K562 (cell line): ENCODE measurements at regions not wholly inside any gene's neighbourhood (a gene's known extent, or its start where the extent isn't known, plus 50 kb on each side); places are given as distances from the start of the nearest gene placed in this dataset.

Experiments
- ATAC-seq: fragments of 200-7000 bp; cut with Tn5 transposase; 3 replicates; pipeline ENCODE4 v1.9.1; 2020; ENCODE audit warnings: moderate library complexity
- BruUV-seq: library from RNA; stranded (reverse); fragments of 400-500 nt; replicated peaks from 2 replicates; lab custom pipeline; 2021; lab: Mats Ljungman, UMichigan
- CTCF ChIA-PET: fragments of 300-600 bp; formaldehyde crosslinking; extraction: SDS; loops from one replicate; lab custom pipeline; 2021; ENCODE audit warnings: low intra/inter-chr PET ratio; lab: Yijun Ruan, JAX
- POLR2A ChIA-PET: fragments of 300-600, 350-650 bp; sonication (Branson Sonifier 250); formaldehyde crosslinking; extraction: SDS; loops from one replicate; lab custom pipeline; 2021; ENCODE audit warnings: antibody characterized with exemption, inconsistent platforms; lab: Yijun Ruan, JAX
- DNase-seq, 4 experiments: peaks; one replicate each; pipeline versions ENCODE4 v3.0.0 to v3.0.0-alpha.2; 2011 to 2018; ENCODE audit warnings: low spot score in 3 of 4, mixed read lengths in 3 of 4; ENCODE audit errors: extremely low read depth in 1 of 4
- FAIRE-seq: peaks from 2 replicates; lab custom pipeline; 2011; peaks lifted over from hg19 to GRCh38; lab: Jason Lieb, UNC
- H2AFZ ChIP-seq: 2 replicates; pipeline ENCODE4 v1.6.0; 2011; ENCODE audit warnings: low read depth, low read length, control low read depth, inconsistent platforms
- H3K27ac ChIP-seq: fragments of 200-600 bp; 3 replicates; pipeline ENCODE4 v1.8.0; 2011; ENCODE audit warnings: low read depth, mild to moderate bottlenecking, control low read depth, inconsistent platforms, low read length, moderate library complexity, mixed read lengths; ENCODE audit errors: extremely low read depth
- H3K27me3 ChIP-seq, 2 experiments: fragments of 300-600 bp in 1 of 2; 2 replicates in 1 of 2; 3 replicates in 1 of 2; pipeline versions ENCODE4 v1.6.0 to v1.8.0; 2011; ENCODE audit warnings: inconsistent platforms in 2 of 2, low read length in 2 of 2, mild to moderate bottlenecking in 1 of 2, mixed read lengths in 1 of 2, moderate library complexity in 1 of 2; ENCODE audit not compliant: control insufficient read depth in 2 of 2, insufficient read depth in 2 of 2
- H3K36me3 ChIP-seq: fragments of 300-600 bp; 3 replicates; pipeline ENCODE4 v1.8.0; 2011; ENCODE audit warnings: mild to moderate bottlenecking, low read length, inconsistent platforms; ENCODE audit not compliant: control insufficient read depth, insufficient read depth
- H3K4me1 ChIP-seq, 2 experiments: fragments of 200-600 bp in 1 of 2; replicated peaks in 1 of 2; 2 replicates in 1 of 2; 3 replicates in 1 of 2; pipeline versions ENCODE4 v1.5.1 to v1.8.0; 2011; ENCODE audit warnings: inconsistent platforms in 2 of 2, low read length in 2 of 2, mild to moderate bottlenecking in 1 of 2, mixed read lengths in 1 of 2, moderate library complexity in 1 of 2; ENCODE audit not compliant: control insufficient read depth in 2 of 2, insufficient read depth in 2 of 2
- H3K4me2 ChIP-seq: 2 replicates; pipeline ENCODE4 v1.6.1; 2011; ENCODE audit warnings: low read length, control low read depth, inconsistent platforms, mixed read lengths; ENCODE audit not compliant: insufficient read depth
- H3K4me3 ChIP-seq: fragments of 200-600 bp; sonication (generic), shearing (Covaris generic); 2 replicates; pipeline ENCODE4 v1.5.1; 2016; ENCODE audit warnings: control low read depth, inconsistent platforms
- H3K79me2 ChIP-seq: fragments of 200-600 bp; 3 replicates; pipeline ENCODE4 v1.8.0; 2011; ENCODE audit warnings: low read length, inconsistent platforms; ENCODE audit not compliant: control insufficient read depth, insufficient read depth
- H3K9ac ChIP-seq, 2 experiments: 2 replicates each; pipeline versions ENCODE4 v1.6.0 to v1.6.1; 2011; ENCODE audit warnings: low read depth in 2 of 2, low read length in 2 of 2, control low read depth in 1 of 2, inconsistent platforms in 1 of 2, mild to moderate bottlenecking in 1 of 2, mixed read lengths in 1 of 2; ENCODE audit not compliant: insufficient read depth in 1 of 2
- H3K9me1 ChIP-seq: one replicate; pipeline ENCODE4 v1.6.0; 2011; ENCODE audit warnings: inconsistent platforms, mild to moderate bottlenecking, low read length, moderate library complexity; ENCODE audit not compliant: control insufficient read depth, insufficient read depth
- H3K9me3 ChIP-seq: replicated peaks from 2 replicates; pipeline ENCODE4 v1.5.1; 2011; ENCODE audit warnings: low read depth, low read length, inconsistent platforms; ENCODE audit not compliant: control insufficient read depth, insufficient read depth
- H4K20me1 ChIP-seq: replicated peaks from 2 replicates; pipeline ENCODE4 v1.6.1; 2011; ENCODE audit warnings: low read length, inconsistent platforms, mixed read lengths; ENCODE audit not compliant: control insufficient read depth, insufficient read depth
- CXXC5 ChIP-seq: fragments of 250-450 bp; sonication (Bioruptor Pico); IDR thresholded peaks from 2 replicates; pipeline ENCODE4 v1.8.0; 2022; ENCODE audit warnings: inconsistent platforms, mild to moderate bottlenecking, moderate library complexity
- EHMT2 ChIP-seq: fragments of 450-650 bp; IDR thresholded peaks from 2 replicates; pipeline ENCODE4 v1.6.1; 2018; ENCODE audit warnings: antibody characterized with exemption
- GTF2E2 ChIP-seq: fragments of 200-800 bp; sonication (Bioruptor generic); IDR thresholded peaks from 2 replicates; pipeline ENCODE4 v1.6.1; 2016; ENCODE audit warnings: missing genetic modification characterization, missing compliant biosample characterization
- HMBOX1 ChIP-seq: sonication (generic); IDR thresholded peaks from 2 replicates; pipeline ENCODE4 v1.6.1; 2016
- OTX1 ChIP-seq: fragments of 450-650 bp; formaldehyde crosslinking; IDR thresholded peaks from 2 replicates; pipeline ENCODE4 v1.4.0; 2022; ENCODE audit warnings: mild to moderate bottlenecking
- POLR2A ChIP-seq: fragments of 450-650 bp; conservative IDR thresholded peaks from 2 replicates; pipeline ENCODE4 v1.6.1; 2016
- TRIM28 ChIP-seq: fragments of 450-650 bp; IDR thresholded peaks from 2 replicates; pipeline ENCODE4 v1.6.1; 2017
- ZFP91 ChIP-seq: sonication (generic); formaldehyde crosslinking; IDR thresholded peaks from 2 replicates; pipeline ENCODE4 v1.8.0; 2022; ENCODE audit warnings: mild to moderate bottlenecking, missing genetic modification reagents
- ZNF134 ChIP-seq: fragments of 250-450 bp; sonication (Bioruptor Pico); conservative IDR thresholded peaks from 2 replicates; pipeline ENCODE4 v1.4.0; 2020
- ZNF175 ChIP-seq: fragments of 200-800 bp; sonication (Bioruptor generic); IDR thresholded peaks from 2 replicates; pipeline ENCODE4 v1.6.1; 2016; ENCODE audit warnings: low read depth, mild to moderate bottlenecking, missing genetic modification characterization, missing compliant biosample characterization
- WGBS: fragments of 100-300 bp; shearing (Covaris generic); methylation state at CpG from one replicate; pipeline ENCODE4 v1.1.6; 2016; ENCODE audit warnings: low coverage, mixed read lengths; ENCODE audit not compliant: insufficient coverage; ENCODE audit errors: missing lambda C conversion rate; 5-methylcytosine and 5-hydroxymethylcytosine counted together
- in situ Hi-C: fragments of 300-500 bp; cut with MboI; formaldehyde crosslinking; loops from 4 replicates; pipeline ENCODE4 v1.15.0; 2018; ENCODE audit warnings: inconsistent platforms, mixed read lengths
- intact Hi-C: fragments of 100-400 bp; cut with micrococcal nuclease; formaldehyde crosslinking; loops from 2 replicates; pipeline ENCODE4 v1.14.2; 2022

- no peaks in the 10 kb centered on the region for H3K9me3 ChIP-seq
- intact Hi-C loops, result loop anchor here (10.0 kb wide), 1 partner anchor 883 kb away; no protein-coding TSS in a partner anchor
- no peaks in the 10 kb centered on the region for H4K20me1 ChIP-seq
- no peak for ATAC-seq
- no peak overlapping the region for H3K4me2 ChIP-seq
- no peaks in the 10 kb centered on the region; the same call in 2 of the 3 replicates for H3K79me2 ChIP-seq
- BruUV-seq, result no TSS peak
- in situ Hi-C loops, result no loop called here
- DNase-seq, result no peak
- ChIA-PET CTCF (no interaction called here), POLR2A (interaction anchor here (1.2 kb wide), 1 partner anchor 43 kb away, joined by 5 read pairs; no protein-coding TSS in a partner anchor)
- FAIRE-seq, result no peak
- no peak overlapping the region; the same call in 2 of the 3 replicates for H3K27ac ChIP-seq
- no peak overlapping the region for H3K9ac ChIP-seq
- H3K36me3 ChIP-seq, result no peaks in the 10 kb centered on the region
- peaks cover 6 to 32% of the 10 kb centered on the region in 2 experiments; a peak in 4 of 5 replicates for H3K4me1 ChIP-seq
- H3K4me3 ChIP-seq, result no peak overlapping the region
- no peak overlapping the region for H2AFZ ChIP-seq
- 90% methylated on average over 3 of the region's 8 CpGs for WGBS
- no peaks in the 10 kb centered on the region for H3K27me3 ChIP-seq
- no peaks in the 10 kb centered on the region for H3K9me1 ChIP-seq
- TF ChIP-seq POLR2A, result no peak
- no peak for TF ChIP-seq ZFP91 (CRISPR knock-in tag)
- TF ChIP-seq ZNF134, result no peak
- TF ChIP-seq TRIM28, result no peak
Measured at GRCh38 chr2:111697560-111697959, 186.4 kb downstream of the ANAPC1 start.

DNA sequence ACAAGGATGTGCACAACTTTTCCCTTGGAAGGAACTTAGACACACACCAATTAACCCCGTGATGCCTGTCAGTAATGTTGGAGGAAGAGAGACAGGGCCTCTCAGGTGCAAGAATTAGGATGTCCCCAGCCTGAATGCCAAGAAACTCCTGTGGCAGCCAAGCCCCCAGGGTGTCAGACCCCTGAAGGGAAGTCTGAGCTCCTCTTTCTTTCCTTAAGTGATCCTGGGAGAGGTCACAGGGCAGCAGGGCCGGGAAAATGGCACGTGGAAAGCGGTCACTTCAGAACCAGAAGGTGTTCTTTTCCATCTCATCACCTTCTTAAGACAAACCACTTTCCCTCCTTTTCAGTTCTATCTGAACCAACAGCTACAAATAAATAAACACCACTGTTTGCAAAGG is 185.9 kb downstream of the ANAPC1 start:
- intact Hi-C loops (loop anchor here (2.0 to 10.0 kb wide), 2 partner anchors 31 to 883 kb away; no protein-coding TSS in a partner anchor), in situ Hi-C loops (no loop called here)

More for the DNA sequence above, 185.9 kb downstream of the ANAPC1 start:
- CTCF ChIA-PET, result no interaction called here
- H3K4me3 ChIP-seq, result no peak overlapping the region
- no peaks in the 10 kb centered on the region for H3K9me1 ChIP-seq
- no peaks in the 10 kb centered on the region for H3K9me3 ChIP-seq
- H3K9ac ChIP-seq, result peak overlapping the region in 1 of 2 experiments; percentile 65; a peak in 1 of 4 replicates
- no peaks in the 10 kb centered on the region; the same call in 2 of the 3 replicates for H3K79me2 ChIP-seq
- H3K27ac ChIP-seq, result peak overlapping the region; percentile 91
- no peaks in the 10 kb centered on the region for H3K27me3 ChIP-seq
- 57% methylated on average over 4 of the region's 4 CpGs for WGBS
- DNase-seq (no peak), ATAC-seq (no peak), FAIRE-seq (no peak)
- peak overlapping the region; percentile 86 for H2AFZ ChIP-seq
- TF ChIP-seq CXXC5 (peak; percentile 3; the same call in 1 of the 2 replicates), EHMT2 (no peak), OTX1 (CRISPR knock-in tag) (no peak), HMBOX1 (no peak), GTF2E2 (tag) (no peak), ZNF175 (CRISPR knock-in tag) (peak; percentile 19)
- no peaks in the 10 kb centered on the region for H3K36me3 ChIP-seq
- H4K20me1 ChIP-seq, result no peaks in the 10 kb centered on the region
- H3K4me2 ChIP-seq, result peak overlapping the region; percentile 48
- H3K4me1 ChIP-seq, result peaks cover 7 to 32% of the 10 kb centered on the region in 2 experiments; a peak in 4 of 5 replicates
- POLR2A ChIA-PET, result interaction anchor here (1.2 kb wide), 1 partner anchor 43 kb away, joined by 5 read pairs; no protein-coding TSS in a partner anchor
- BruUV-seq, result no TSS peak
